Kidney (tissue), 13 donors: ENCODE measurements at regions not wholly inside any gene's neighbourhood (a gene's known extent, or its start where the extent isn't known, plus 50 kb on each side); places are given as distances from the start of the nearest gene placed in this dataset.

Experiments
- DNase-seq, 5 donors: peaks; one replicate each; pipeline ENCODE4 v3.0.0-alpha.2; 2013 to 2020
- FAIRE-seq: peaks from 2 replicates; lab custom pipeline; 2012; peaks lifted over from hg19 to GRCh38; lab: Jason Lieb, UNC
- H3K27ac ChIP-seq, 2 donors: one replicate each; pipeline ENCODE4 v1.7.0; 2013; ENCODE audit warnings: low read depth in 2 of 2, low read length in 2 of 2, inconsistent platforms in 1 of 2
- H3K27me3 ChIP-seq: one replicate; pipeline ENCODE4 v1.7.1; 2013; ENCODE audit warnings: low read length, inconsistent platforms; ENCODE audit not compliant: control insufficient read depth, insufficient read depth
- H3K36me3 ChIP-seq, 3 donors: one replicate each; pipeline versions ENCODE4 v1.7.0 to v1.7.1; 2013; ENCODE audit warnings: low read length in 3 of 3, control low read depth in 1 of 3, inconsistent platforms in 1 of 3; ENCODE audit not compliant: insufficient read depth in 3 of 3, control insufficient read depth in 2 of 3
- H3K4me1 ChIP-seq, 3 donors: one replicate each; pipeline versions ENCODE4 v1.7.0 to v1.7.1; 2013; ENCODE audit warnings: low read length in 3 of 3, inconsistent platforms in 1 of 3, low read depth in 1 of 3; ENCODE audit not compliant: control insufficient read depth in 2 of 3, insufficient read depth in 2 of 3
- H3K4me3 ChIP-seq, 3 donors: one replicate each; pipeline versions ENCODE4 v1.7.0 to v1.8.1; 2013; ENCODE audit warnings: low read length in 3 of 3, control low read depth in 1 of 3, inconsistent platforms in 1 of 3
- H3K9ac ChIP-seq, 3 donors: one replicate each; pipeline versions ENCODE4 v1.7.0 to v1.7.1; 2013; ENCODE audit warnings: low read length in 3 of 3, control low read depth in 1 of 3, inconsistent platforms in 1 of 3
- H3K9me3 ChIP-seq, 3 donors: one replicate each; pipeline versions ENCODE4 v1.7.0 to v1.7.1; 2013; ENCODE audit warnings: low read length in 3 of 3, control low read depth in 1 of 3, inconsistent platforms in 1 of 3; ENCODE audit not compliant: control insufficient read depth in 2 of 3, insufficient read depth in 1 of 3
- CTCF ChIP-seq: IDR thresholded peaks from 3 replicates; pipeline ENCODE4 v1.5.1; 2012; ENCODE audit warnings: mild to moderate bottlenecking, moderate library complexity, borderline replicate concordance; ENCODE audit not compliant: insufficient read depth; ENCODE audit errors: extremely low read depth
- intact Hi-C: fragments of 100-400 bp; cut with DNase I; formaldehyde crosslinking; loops from one replicate; pipeline ENCODE4 v1.11.1; 2022
- donor health status: control.
- donor health status: control.
- donor health status: control.
- donor health status: control.
- donor health status: control.
- donor health status: DM: yes; HTN: yes; CAD: no.
- donor health status: Normal renal cell carcinoma (clear cell type).

DNA sequence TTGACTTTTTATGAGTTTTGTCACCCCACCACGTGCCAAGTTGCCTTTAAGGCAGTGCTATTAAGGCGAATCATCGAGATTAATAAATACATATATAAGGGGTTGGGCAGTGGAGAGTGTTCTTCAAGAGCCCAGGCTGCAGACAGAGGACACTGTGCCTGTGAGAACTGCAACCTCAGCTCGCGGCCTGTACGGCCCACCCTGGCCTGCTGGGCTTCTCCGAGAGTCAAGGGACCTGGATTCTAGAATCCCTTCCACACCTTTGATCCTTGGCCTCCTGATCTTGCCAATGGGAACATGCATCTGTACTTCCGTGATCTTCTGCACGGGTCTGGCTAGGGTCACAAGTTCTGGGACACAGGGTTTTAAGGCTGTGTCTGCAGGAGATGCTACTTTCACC lies 54.5 kb downstream of the IRX5 start:
- no peak for TF ChIP-seq CTCF
- no peak for FAIRE-seq
- intact Hi-C loops: no loop called here

GRCh38 chr16:54985668-54986067 lies 55.0 kb downstream of the IRX5 start:
- Histone ChIP-seq H3K4me3 (no peak overlapping the region), H3K36me3 (no peaks in the 10 kb centered on the region), H3K9ac (no peak overlapping the region), H3K27ac (no peak overlapping the region), H3K9me3 (no peaks in the 10 kb centered on the region), H3K27me3 (no peaks in the 10 kb centered on the region), H3K4me1 (no peaks in the 10 kb centered on the region)
- FAIRE-seq (no peak), DNase-seq (no peak)
- intact Hi-C loops: no loop called here
- TF ChIP-seq CTCF: no peak

More for the DNA sequence above, 54.5 kb downstream of the IRX5 start:
- Histone ChIP-seq H3K27ac (no peak overlapping the region), H3K9me3 (no peaks in the 10 kb centered on the region), H3K4me1 (no peaks in the 10 kb centered on the region), H3K9ac (no peak overlapping the region), H3K36me3 (no peaks in the 10 kb centered on the region), H3K4me3 (no peak overlapping the region), H3K27me3 (no peaks in the 10 kb centered on the region)
- DNase-seq: no peak

GRCh38 chr16:54986409-54986808 lies 55.7 kb downstream of the IRX5 start:
- TF ChIP-seq CTCF: no peak
- intact Hi-C loops: no loop called here
- no peak overlapping the region for H3K27ac ChIP-seq
- FAIRE-seq: no peak
- H3K27me3 ChIP-seq: no peaks in the 10 kb centered on the region
- no peak overlapping the region for H3K9ac ChIP-seq
- no peak for DNase-seq
- H3K9me3 ChIP-seq: no peaks in the 10 kb centered on the region
- no peak overlapping the region for H3K4me3 ChIP-seq
- no peaks in the 10 kb centered on the region for H3K36me3 ChIP-seq
- no peaks in the 10 kb centered on the region for H3K4me1 ChIP-seq

DNA sequence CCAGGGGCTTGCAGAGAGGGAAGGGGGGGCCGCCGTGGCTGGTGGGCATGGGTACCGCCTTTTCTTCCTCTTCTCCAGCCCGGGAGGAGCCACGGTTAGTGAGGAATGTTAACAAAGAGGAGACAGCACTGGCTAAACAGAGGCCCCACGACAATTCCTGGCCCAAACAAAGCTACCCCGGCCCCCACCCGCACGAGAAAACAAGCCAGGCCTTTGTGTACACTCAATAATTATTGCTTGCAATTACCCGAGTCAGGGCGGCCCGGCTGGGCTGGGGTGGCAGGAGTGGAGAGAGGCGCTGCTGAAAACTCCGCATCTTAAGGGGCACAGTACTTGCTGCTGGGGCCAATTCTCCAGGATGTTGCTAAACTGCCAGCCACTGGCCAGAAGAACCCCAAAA lies 56.4 kb downstream of the IRX5 start:
- Histone ChIP-seq H3K4me1 (no peaks in the 10 kb centered on the region), H3K36me3 (no peaks in the 10 kb centered on the region), H3K27me3 (no peaks in the 10 kb centered on the region), H3K27ac (no peak overlapping the region), H3K9ac (no peak overlapping the region), H3K4me3 (no peak overlapping the region), H3K9me3 (no peaks in the 10 kb centered on the region)
- intact Hi-C loops: no loop called here
- DNase-seq: no peak
- no peak for TF ChIP-seq CTCF
- no peak for FAIRE-seq
